ENCODE measurements at regions not wholly inside any gene's neighbourhood (a gene's known extent, or its start where the extent isn't known, plus 50 kb on each side); places are given as distances from the start of the nearest gene placed in this dataset.

GRCh38 chr6:117077300-117077699, 188.1 kb upstream of the VGLL2 start:
- DNase-seq (ENCODE audit: low read depth), result no peak

DNA sequence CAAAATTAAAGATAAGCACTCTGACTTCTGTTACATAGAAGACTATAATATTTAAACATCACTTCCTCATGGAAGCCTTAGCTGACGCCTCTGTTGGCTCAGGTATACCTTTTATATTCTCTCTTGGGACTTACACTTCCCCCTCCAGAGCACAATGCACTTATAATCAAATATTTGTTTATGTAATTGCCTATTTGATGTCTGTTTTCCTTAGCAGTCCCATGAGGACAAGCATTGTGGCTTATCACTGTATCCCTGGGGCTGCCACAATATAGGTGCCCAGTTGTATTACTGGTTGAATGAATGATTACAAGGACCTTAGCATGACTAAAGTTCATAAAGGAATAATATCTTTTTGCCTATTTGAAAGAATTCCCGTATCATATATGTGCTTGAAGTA, 186.7 kb upstream of the VGLL2 start:
- DNase-seq (ENCODE audit: low read depth), result no peak

- no peak for DNase-seq (ENCODE audit: low read depth)
Observed at GRCh38 chr6:117079951-117080350, 185.4 kb upstream of the VGLL2 start.

DNA sequence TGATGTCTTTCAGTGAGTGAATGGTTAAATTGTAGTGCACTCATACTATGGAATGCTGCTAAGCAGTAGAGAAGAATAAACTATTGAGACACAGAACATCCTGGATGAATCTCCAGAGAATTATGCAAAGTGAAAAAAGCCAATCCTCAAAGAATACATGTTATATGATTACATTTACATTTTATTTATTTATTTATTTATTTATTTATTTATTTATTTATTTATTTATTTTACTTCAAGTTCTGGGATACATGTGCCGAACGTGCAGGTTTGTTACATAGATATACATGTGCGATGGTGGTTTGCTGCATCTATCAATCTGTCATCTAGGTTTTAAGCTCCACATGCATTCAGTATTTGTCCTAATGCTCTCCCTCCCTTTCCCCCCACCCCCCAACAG, 175.8 kb upstream of the VGLL2 start:
- DNase-seq (ENCODE audit: low read depth), result no peak

GRCh38 chr6:117110146-117110545, 155.2 kb upstream of the VGLL2 start:
- DNase-seq (ENCODE audit: low read depth), result no peak

DNA sequence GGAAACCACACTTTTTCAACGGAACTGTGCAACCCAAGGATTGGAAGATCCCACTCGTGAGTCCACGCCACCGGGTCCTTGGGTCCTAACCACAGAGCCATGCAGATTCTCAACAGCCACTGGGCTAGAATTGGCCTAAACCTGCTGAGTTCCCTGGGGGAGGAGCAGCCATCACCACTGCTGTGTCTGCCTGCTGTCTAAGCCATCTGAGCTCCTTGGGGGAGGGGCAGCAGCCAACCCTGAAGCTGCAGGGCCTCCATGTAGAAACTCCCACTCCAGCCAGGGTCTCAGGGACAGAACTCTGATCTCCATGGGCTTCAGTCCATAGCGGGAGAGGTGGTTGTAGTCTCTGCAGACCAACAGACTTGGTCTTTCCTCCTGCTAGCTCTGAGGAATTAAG, 154.6 kb upstream of the VGLL2 start:
- DNase-seq (ENCODE audit: low read depth), result no peak

GRCh38 chr6:117117652-117118051, 147.7 kb upstream of the VGLL2 start:
- no peak for DNase-seq (ENCODE audit: low read depth)

- DNase-seq (ENCODE audit: low read depth), result no peak
Observed at GRCh38 chr6:117118490-117118889, 146.9 kb upstream of the VGLL2 start.

DNA sequence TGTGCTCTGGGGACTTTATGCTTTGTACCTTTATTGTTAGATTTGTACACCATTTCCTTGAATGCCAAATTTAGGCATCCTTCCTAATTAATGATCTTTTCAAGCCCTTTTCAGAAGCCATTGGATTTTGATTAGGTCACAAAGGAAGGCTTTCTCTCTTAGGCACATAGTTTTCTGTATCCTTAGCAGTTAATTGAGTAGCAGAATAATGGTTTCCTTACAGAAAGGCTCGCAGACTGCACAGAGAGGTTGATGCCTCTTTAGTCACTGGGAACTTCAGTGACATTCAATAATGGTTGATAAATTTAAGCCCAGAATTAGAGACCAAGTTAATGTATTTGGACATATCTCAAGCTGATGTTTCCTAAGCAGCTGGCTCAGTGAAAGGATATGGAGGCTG, 139.1 kb upstream of the VGLL2 start:
- DNase-seq (ENCODE audit: low read depth), result no peak

DNA sequence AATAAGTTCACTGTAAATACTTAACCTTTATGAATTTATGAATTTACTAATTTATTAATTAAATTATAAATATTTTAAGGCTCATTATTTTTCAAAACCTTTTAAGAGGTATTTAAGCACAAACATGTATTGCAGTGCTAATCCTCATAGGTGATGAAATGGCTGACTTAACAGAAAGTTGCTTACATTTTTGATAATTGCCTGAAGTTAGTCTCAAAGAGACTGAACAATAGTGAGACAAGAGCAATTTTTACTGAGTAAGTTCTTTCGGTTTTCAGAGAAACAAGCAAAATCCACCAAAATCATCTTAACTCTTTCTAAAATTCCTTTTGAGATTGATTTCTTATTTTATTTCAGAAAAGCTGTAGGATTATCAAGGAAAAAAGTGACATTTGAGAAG, 137.3 kb upstream of the VGLL2 start:
- no peak for DNase-seq (ENCODE audit: low read depth)

DNA sequence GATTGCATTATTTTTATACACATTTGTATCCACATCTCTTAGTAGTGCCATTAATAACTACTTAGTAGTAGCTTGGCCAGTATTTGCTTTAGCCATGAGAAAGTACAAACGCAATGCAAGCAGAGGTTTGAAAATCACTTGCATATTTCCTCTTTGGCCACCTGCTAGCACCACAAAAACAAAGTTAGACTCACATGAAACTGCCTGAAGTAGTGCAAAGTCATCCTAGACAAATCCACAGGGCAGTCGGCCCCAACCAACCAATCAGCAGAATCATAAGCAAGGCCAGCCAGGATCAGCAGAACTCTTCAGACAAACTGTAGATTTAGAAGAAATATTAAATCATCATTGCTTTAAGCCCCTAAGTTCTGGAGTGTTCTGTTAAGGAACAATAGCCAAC, 135.2 kb upstream of the VGLL2 start:
- DNase-seq (ENCODE audit: low read depth), result no peak

DNA sequence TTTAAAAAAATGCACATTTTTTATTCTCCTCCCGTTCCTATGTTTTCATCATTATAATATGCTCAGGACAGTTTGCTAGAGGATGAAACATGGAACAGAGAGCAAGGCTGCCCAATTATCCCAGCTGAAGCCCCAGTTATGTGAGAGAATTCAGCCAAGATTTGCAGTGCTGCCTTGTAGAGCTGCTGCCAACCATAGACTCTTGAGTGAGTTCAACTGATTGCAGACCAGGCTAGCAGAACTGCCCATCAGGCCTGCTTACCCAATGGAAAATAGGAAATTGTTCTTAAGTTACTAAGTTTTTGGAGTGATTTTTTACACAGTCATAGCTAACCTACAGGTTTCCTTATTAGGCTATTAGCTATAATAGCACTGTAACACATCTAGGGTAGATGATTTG, 128.7 kb upstream of the VGLL2 start:
- no peak for DNase-seq (ENCODE audit: low read depth)

GRCh38 chr6:117137711-117138110, 127.6 kb upstream of the VGLL2 start:
- DNase-seq (ENCODE audit: low read depth), result no peak

- no peak for DNase-seq (ENCODE audit: low read depth)
Observed at GRCh38 chr6:117138425-117138824, 126.9 kb upstream of the VGLL2 start.

DNA sequence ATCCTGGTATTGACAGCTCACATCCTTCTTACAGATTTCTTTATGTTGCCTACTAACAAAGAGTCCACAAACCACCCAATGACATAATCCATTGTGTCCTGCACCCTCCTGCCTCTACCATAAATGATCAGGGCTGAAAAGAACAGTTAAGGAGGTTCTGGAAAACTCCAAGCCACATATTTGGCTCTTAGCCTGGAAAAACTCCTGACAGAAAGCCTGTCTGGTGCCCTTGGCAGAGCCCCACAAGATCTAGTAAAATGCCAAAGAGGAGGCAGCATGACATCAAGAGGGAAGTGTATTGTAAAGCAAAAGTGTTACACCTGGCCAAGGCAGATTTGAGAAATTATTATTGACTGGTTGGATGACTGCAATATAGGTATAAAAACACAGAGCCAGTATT, 126.4 kb upstream of the VGLL2 start:
- no peak for DNase-seq (ENCODE audit: low read depth)

DNA sequence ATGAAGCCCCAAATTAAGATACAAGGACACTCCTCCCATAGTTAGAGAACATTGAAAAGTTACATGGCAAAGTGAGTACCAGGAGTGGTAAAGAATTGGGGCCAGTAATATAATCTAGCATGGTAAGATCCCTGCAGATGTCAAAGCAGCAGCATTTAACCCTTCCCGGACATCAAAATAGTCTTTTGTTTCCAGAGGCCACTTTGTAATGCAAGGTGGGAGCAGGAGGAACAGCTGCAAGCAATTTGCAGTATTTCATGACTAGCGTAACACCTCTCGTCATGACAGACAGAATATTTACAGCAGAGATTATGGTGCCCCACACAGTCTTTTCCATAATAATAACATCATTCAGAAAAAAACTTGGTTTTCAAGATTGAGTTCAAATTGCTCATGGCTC, 123.2 kb upstream of the VGLL2 start:
- DNase-seq (ENCODE audit: low read depth), result no peak

DNA sequence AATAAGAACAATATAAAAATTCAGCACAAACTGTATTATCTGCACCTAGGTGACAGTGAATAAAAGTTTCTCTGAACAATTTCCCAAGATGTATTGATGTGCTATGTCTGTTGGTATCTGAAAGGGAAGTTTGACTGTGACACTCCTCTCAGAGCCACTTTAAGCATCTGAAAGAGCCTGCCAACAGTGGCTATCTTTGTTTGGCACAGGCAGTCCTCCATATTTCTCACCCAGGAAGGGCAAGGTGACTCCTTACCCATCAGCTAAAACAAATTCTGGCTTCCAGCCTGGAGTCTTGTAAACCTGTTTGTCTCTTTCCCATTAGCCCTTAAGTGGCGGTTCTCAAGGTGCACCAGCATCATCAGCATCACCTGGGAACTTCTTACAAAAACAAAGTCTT, 122.4 kb upstream of the VGLL2 start:
- no peak for DNase-seq (ENCODE audit: low read depth)

- DNase-seq (ENCODE audit: low read depth), result no peak
Observed at GRCh38 chr6:117143647-117144046, 121.7 kb upstream of the VGLL2 start.

- DNase-seq (ENCODE audit: low read depth), result no peak
Observed at GRCh38 chr6:117145940-117146339, 119.4 kb upstream of the VGLL2 start.

DNA sequence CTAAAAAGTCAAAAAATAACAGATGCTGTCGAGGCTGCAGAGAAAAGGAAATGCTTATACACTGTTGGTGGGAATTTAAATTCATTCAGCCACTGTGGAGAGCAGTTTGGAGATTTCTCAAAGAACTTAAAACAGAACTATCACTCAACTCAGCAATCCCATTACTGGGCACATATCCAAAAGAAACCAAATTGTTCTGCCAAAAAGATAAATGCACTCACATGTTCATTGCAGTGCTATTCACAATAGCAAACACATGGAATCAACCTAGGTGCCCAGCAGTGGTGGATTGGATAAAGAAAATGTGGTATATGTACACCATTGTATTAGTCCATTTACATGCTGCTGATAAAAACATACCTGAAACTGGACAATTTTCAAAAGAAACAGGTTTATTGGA, 116.0 kb upstream of the VGLL2 start:
- no peak for DNase-seq (ENCODE audit: low read depth)

DNA sequence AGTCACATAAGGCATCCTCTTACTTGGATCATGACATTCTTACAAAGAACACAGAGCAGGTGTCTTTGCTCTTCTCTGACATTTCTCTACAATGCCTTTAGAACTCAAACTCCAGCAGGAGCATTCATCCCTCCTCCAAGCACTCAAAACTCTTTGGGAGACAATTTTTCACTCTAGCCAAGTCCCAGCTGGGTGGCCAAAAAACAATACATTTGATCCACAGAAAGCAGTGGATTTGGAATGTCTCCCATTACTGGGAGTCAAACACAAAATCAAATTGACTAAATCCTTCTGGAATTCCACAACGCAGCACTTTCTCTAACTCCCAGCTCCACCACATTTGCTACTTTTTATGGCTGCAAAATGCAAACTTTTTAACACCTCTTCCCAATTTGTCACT, 108.6 kb upstream of the VGLL2 start:
- no peak for DNase-seq (ENCODE audit: low read depth)

GRCh38 chr6:117157448-117157847, 107.9 kb upstream of the VGLL2 start:
- no peak for DNase-seq (ENCODE audit: low read depth)

DNA sequence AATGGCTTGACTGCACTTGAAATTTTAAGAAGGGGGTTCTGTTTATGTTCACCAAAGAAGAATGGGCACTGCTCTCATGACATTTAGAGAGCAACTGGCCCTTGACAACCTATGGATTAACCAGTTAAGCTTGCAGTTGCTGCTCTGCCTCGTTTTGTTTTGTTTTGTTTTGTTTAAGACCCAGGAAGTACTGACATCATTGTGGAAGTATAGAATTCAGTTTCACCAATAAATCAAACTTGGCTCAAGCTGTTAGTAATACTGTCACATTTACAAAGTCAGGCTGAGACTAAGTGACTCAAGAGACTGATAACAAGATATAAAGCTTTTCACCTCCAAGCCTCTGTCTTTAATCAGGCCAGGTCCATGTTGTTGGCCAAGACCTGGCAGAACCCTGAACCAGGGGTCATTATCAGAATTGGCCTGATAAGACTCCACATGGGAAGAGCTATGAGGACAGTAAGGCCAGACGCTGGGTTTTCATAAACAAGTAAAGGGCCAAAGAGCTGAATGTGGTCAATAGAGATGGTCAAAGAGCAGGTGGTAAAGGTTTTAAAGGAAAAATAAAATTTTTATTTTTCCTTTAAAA, 99.4 kb upstream of the VGLL2 start:
- no peak for DNase-seq (ENCODE audit: low read depth)

DNA sequence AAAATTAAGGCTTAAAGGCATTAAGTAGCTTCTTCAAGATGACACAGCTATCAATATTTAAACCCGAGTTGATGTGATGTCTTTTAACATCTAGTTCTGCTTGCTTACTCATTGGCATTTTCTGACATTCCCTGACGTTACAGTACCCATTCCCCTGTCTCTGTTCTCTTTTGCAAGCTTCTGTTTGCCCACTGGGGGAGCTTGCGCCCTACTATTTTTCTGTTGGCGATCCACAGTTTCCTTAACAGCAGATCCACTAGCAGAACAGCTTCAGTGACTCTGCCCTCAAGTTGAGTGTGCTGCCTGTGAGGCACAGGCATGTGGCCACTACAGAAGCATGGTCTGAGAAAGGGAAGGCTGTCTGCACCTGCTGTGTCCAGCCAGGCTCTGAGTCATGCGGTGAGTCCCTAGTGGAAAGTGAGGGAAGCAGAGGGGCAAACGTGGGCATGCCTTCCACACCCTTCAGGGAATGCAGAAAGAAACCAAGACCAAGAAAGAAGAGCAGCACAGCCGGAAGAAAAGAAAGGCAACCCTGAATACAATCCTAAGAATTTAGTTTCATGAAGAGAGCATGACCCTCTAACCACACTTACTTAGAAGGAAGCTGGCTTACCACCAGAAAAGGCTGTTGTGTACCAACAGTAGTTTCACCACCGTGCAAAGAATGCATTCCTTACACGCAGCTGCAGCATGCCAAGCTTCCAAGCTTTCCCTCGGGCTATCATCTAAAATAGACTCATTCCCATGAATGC, 97.7 kb upstream of the VGLL2 start:
- peak; percentile 28 for DNase-seq (ENCODE audit: low read depth)

All from ELR (cell line).